ENCODE measurements at regions not wholly inside any gene's neighbourhood (a gene's known extent, or its start where the extent isn't known, plus 50 kb on each side); places are given as distances from the start of the nearest gene placed in this dataset.
A peak's percentile ranks its signal among the peaks of the same experiment; 100 is the strongest.

- DNase-seq = no peak
- H3K9me3 ChIP-seq = no peaks in the 10 kb centered on the region
- H3K27me3 ChIP-seq (ENCODE audit: low read depth) = no peaks in the 10 kb centered on the region
- no peak overlapping the region for H3K4me3 ChIP-seq
- no peaks in the 10 kb centered on the region for H3K4me1 ChIP-seq
- no peak for ATAC-seq
- TF ChIP-seq CTCF (IDR thresholded peaks at IDR 0.05) = no peak
- no peaks in the 10 kb centered on the region for H3K36me3 ChIP-seq
- H3K27ac ChIP-seq = no peak overlapping the region
- intact Hi-C loops (cut with DNase I) = no loop called here
Observed at GRCh38 chr1:82386365-82387011, 585.8 kb downstream of the ADGRL2 start.

GRCh38 chr1:82384776-82385175, 584.0 kb downstream of the ADGRL2 start:
- no peaks in the 10 kb centered on the region for H3K9me3 ChIP-seq
- DNase-seq = no peak
- no peaks in the 10 kb centered on the region for H3K36me3 ChIP-seq
- intact Hi-C loops (cut with DNase I) = no loop called here
- no peaks in the 10 kb centered on the region for H3K4me1 ChIP-seq
- no peak for ATAC-seq
- no peak overlapping the region for H3K27ac ChIP-seq
- no peaks in the 10 kb centered on the region for H3K27me3 ChIP-seq (ENCODE audit: low read depth)
- no peak overlapping the region for H3K4me3 ChIP-seq
- TF ChIP-seq CTCF (IDR thresholded peaks at IDR 0.05) = no peak

- H3K27me3 ChIP-seq (ENCODE audit: low read depth) = no peaks in the 10 kb centered on the region
- no peaks in the 10 kb centered on the region for H3K4me1 ChIP-seq
- H3K27ac ChIP-seq = no peak overlapping the region
- intact Hi-C loops (cut with DNase I) = no loop called here
- no peaks in the 10 kb centered on the region for H3K36me3 ChIP-seq
- TF ChIP-seq CTCF (IDR thresholded peaks at IDR 0.05) = no peak
- no peaks in the 10 kb centered on the region for H3K9me3 ChIP-seq
- H3K4me3 ChIP-seq = no peak overlapping the region
- no peak for DNase-seq
- peak in 1 of 2 donors; percentile 59 for ATAC-seq
Observed at GRCh38 chr1:82377201-82377884, 576.6 kb downstream of the ADGRL2 start.

DNA sequence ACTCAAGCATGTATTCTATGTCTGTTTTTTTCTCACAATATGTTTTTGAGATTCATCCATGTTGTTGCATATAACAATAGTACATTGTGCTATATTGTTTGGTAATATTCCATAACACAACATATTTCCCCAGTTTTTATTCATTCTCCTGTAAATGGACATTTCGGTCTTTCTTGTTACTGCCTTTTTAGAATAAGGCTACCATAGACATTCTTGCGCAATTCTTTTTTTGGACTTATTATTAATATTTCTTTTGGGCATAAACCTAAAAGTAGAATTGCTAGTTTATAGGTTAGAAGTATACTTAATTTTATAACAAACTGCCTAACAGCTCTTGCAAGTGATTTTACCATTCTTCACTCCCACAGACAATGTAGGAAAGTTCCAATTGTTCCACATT, 573.0 kb downstream of the ADGRL2 start:
- H3K4me1 ChIP-seq = no peaks in the 10 kb centered on the region
- H3K9me3 ChIP-seq = no peaks in the 10 kb centered on the region
- no peaks in the 10 kb centered on the region for H3K36me3 ChIP-seq
- no peaks in the 10 kb centered on the region for H3K27me3 ChIP-seq (ENCODE audit: low read depth)
- DNase-seq = no peak
- H3K27ac ChIP-seq = no peak overlapping the region
- TF ChIP-seq CTCF (IDR thresholded peaks at IDR 0.05) = no peak
- H3K4me3 ChIP-seq = no peak overlapping the region
- intact Hi-C loops (cut with DNase I) = no loop called here
- no peak for ATAC-seq

GRCh38 chr1:82371844-82372498, 571.2 kb downstream of the ADGRL2 start:
- no peak for TF ChIP-seq CTCF (IDR thresholded peaks at IDR 0.05)
- ATAC-seq = no peak
- Histone ChIP-seq H3K36me3 (no peaks in the 10 kb centered on the region), H3K27ac (no peak overlapping the region), H3K4me1 (no peaks in the 10 kb centered on the region), H3K27me3 (ENCODE audit: low read depth) (no peaks in the 10 kb centered on the region), H3K4me3 (no peak overlapping the region), H3K9me3 (no peaks in the 10 kb centered on the region)
- intact Hi-C loops (cut with DNase I) = no loop called here
- DNase-seq = no peak
